ENCODE measurements at regions not wholly inside any gene's neighbourhood (a gene's known extent, or its start where the extent isn't known, plus 50 kb on each side); places are given as distances from the start of the nearest gene placed in this dataset.
A peak's percentile ranks its signal among the peaks of the same experiment; 100 is the strongest.
"Not testable (repeated sequence)": the region's sequence is repeated elsewhere in the genome, so short reads cannot be mapped to it uniquely, and the experiment has no call there.

DNA sequence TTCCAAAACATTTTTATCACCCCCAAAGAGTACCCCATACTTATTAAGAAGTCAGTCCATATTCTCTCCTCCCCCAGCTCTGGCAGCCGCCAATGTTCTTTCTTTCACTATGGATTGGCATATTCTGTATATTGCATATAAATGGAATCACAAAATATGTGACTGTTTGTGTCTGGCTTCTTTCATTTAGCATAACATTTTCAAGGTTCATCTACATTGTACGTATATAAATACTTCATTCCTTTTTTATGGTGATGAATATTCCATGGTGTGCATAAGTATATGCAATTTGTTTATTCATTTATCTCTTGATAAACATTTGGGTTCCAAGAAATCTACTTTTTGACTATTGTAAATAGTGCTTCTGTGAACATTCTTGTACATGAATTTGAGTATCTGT, 653.1 kb downstream of the XPNPEP1 start:
- in situ Hi-C loops (cut with MboI; ENCODE audit: low pct_unique_long_range_greater_than_20kb in 2 of 9, low sequenced_read_pairs in 9 of 9, unreplicated experiment in 9 of 9) = no loop called here
- no peak overlapping the region for H3K4me3 ChIP-seq
- ATAC-seq (replicated peaks in 6 of 8) = peak in 1 of 8 experiments; percentile 90
- no peak overlapping the region for H3K27ac ChIP-seq
- no peaks in the 10 kb centered on the region for H3K4me1 ChIP-seq (replicated peaks in 1 of 2)
- 0 to 94% (median 52%) methylated on average over 1 to 2 of the region's 2 CpGs; no CpG with 5 or more reads in 2 of the 10 experiments for WGBS, 10 experiments

DNA sequence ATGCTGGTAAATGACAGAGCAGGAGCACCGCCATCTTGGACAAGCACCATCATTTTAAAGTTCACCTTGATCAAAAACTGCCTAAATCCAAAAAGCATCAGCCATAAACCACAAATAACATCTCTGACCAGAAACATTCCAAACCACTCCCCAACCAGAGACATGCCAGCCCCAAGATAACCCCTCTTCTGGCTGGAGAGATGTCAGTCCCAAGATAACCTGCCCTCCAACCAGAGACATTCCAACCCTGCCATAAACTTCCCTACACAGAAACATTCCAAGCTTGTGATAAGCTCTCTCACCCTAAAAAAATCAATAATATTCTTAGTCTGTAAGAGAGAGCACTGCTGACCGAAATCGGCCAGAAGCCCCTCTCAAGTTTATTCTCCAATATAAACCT, 659.3 kb downstream of the XPNPEP1 start:
- ATAC-seq (replicated peaks in 6 of 8) = no peak
- 35 to 100% (median 94%) methylated on average over 2 to 3 of the region's 3 CpGs; no CpG with 5 or more reads in 2 of the 10 experiments for WGBS, 10 experiments
- no peak overlapping the region for H3K4me3 ChIP-seq
- H3K4me1 ChIP-seq (replicated peaks in 1 of 2) = peaks cover 0 to 3% of the 10 kb centered on the region in 2 donors
- in situ Hi-C loops (cut with MboI; ENCODE audit: low pct_unique_long_range_greater_than_20kb in 2 of 9, low sequenced_read_pairs in 9 of 9, unreplicated experiment in 9 of 9) = no loop called here
- no peak overlapping the region for H3K27ac ChIP-seq

DNA sequence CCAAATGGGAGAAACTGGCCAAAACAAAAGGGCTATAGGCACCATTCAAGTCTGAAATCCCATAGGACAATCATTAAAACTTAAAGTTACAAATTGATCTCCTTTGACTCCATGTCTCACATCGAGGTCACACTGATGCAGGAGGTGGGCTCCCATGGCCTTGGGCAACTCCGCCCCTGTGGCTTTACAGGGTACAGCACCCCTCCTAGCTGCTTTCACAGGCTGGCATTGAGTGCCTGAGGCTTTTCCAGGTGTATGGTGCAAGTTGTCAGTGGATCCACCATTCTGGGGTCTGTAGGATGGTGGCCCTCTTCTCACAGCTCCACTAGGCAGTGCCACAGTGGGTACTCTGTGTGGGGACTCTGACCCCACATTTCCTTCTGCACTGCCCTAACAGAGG, 662.1 kb downstream of the XPNPEP1 start:
- H3K4me3 ChIP-seq = no peak overlapping the region
- 29 to 80% (median 58%) methylated on average over 1 to 2 of the region's 2 CpGs; no CpG with 5 or more reads in 6 of the 10 experiments for WGBS, 10 experiments
- H3K27ac ChIP-seq = no peak overlapping the region
- no peak for ATAC-seq (replicated peaks in 6 of 8)
- H3K4me1 ChIP-seq (replicated peaks in 1 of 2) = peaks cover 0 to 3% of the 10 kb centered on the region in 2 donors
- in situ Hi-C loops (cut with MboI; ENCODE audit: low pct_unique_long_range_greater_than_20kb in 2 of 9, low sequenced_read_pairs in 9 of 9, unreplicated experiment in 9 of 9) = no loop called here

DNA sequence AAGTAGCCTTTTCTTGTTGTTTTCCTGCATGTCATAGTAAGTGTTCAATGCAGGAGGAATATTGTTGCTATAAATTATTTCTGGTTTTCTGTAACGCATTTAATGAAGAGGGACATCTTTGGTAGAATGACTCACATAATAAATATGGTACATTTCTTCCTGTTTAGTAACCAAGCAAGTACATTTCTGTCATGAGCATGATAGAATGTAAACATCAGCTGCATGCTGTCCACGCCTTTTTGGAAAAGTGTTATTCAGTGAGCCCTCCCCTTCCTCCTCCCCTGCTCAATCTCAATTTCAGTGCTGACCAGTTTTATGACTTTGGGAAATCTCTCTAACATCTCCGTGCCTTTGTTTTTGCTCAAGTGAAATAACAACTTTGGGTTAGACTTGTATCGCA, 664.0 kb downstream of the XPNPEP1 start:
- peak in 6 of 8 experiments; percentile 14 to 51 (median 19) for ATAC-seq (replicated peaks in 6 of 8)
- H3K4me3 ChIP-seq = no peak overlapping the region
- in situ Hi-C loops (cut with MboI; ENCODE audit: low pct_unique_long_range_greater_than_20kb in 2 of 9, low sequenced_read_pairs in 9 of 9, unreplicated experiment in 9 of 9) = no loop called here
- peaks cover 0 to 3% of the 10 kb centered on the region in 2 donors for H3K4me1 ChIP-seq (replicated peaks in 1 of 2)
- 19 to 100% (median 54%) methylated on average over 1 to 4 of the region's 4 CpGs for WGBS, 10 experiments
- no peak overlapping the region for H3K27ac ChIP-seq

DNA sequence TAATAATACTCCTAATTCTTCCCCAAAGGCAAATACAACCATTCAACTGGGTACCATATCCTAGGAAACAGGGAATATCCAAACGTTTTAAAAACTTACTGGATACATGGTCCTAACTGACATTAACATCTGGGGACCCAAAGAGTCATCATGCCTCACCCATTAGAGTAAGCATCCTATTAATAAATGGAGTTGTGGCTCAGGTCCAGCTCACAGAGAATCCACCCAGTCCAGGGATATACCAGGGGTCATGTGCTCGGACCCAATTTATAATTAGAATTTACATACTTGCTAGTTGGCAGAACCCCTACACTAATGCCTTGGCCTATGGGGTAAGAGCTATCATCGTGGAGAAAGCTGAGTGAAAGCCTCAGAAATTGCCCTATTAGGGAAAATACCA, 670.0 kb downstream of the XPNPEP1 start:
- no peak overlapping the region for H3K4me3 ChIP-seq
- H3K27ac ChIP-seq = no peak overlapping the region
- in situ Hi-C loops (cut with MboI; ENCODE audit: low pct_unique_long_range_greater_than_20kb in 2 of 9, low sequenced_read_pairs in 9 of 9, unreplicated experiment in 9 of 9) = no loop called here
- no peaks in the 10 kb centered on the region for H3K4me1 ChIP-seq (replicated peaks in 1 of 2)
- ATAC-seq (replicated peaks in 6 of 8) = no peak
- 11 to 80% (median 41%) methylated on average over 1 to 3 of the region's 3 CpGs; no CpG with 5 or more reads in 2 of the 10 experiments for WGBS, 10 experiments

DNA sequence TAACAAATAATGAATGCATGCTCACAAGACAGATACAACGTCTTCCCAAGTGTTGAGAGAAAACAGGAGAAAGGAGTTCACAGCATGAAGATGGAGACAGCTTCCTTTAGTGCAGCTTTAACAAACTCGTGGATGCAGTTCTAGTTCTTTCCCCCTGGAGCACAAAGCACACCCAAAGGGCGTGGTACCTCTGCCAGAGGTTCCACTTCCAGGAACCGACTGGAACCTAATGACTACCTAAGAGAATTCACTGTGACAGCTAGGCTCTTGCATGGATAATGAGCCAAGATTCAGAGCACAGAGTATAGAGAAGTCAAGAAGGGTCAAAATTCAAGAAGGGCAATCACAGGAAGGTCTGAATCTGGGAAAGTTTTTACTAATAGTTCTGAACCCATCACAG, 673.2 kb downstream of the XPNPEP1 start:
- Histone ChIP-seq H3K27ac (no peak overlapping the region), H3K4me1 (replicated peaks in 1 of 2) (no peaks in the 10 kb centered on the region), H3K4me3 (no peak overlapping the region)
- peak in 3 of 8 experiments; percentile 33 to 74 (median 34) for ATAC-seq (replicated peaks in 6 of 8)
- WGBS, 10 experiments = 0 to 95% (median 72%) methylated on average over 1 to 3 of the region's 4 CpGs
- in situ Hi-C loops (cut with MboI; ENCODE audit: low pct_unique_long_range_greater_than_20kb in 2 of 9, low sequenced_read_pairs in 9 of 9, unreplicated experiment in 9 of 9) = no loop called here

DNA sequence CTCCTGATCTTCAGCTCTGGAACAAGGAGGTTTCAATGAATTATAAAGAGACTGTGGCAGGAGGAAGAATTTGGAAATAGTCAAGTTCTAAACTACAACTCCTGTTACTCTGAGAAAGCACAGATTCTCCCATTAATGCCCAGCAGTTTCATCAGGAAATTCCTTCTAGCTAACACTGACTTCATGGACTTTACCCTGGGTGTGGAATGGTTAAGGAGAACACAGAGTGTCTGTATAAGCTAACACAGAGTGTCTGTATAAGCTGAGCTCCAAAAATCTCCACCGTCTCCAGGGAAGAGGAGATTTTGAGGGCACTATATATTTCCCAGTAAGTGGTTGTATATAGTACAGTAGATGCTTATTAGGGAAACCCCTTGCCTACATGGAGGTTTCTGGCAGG, 675.5 kb downstream of the XPNPEP1 start:
- ATAC-seq (replicated peaks in 6 of 8) = no peak
- Histone ChIP-seq H3K27ac (no peak overlapping the region), H3K4me1 (replicated peaks in 1 of 2) (no peaks in the 10 kb centered on the region), H3K4me3 (no peak overlapping the region)
- in situ Hi-C loops (cut with MboI; ENCODE audit: low pct_unique_long_range_greater_than_20kb in 2 of 9, low sequenced_read_pairs in 9 of 9, unreplicated experiment in 9 of 9) = no loop called here
- WGBS, 10 experiments = 18 to 83% (median 40%) methylated on average over 1 of the region's 1 CpG; no CpG with 5 or more reads in 5 of the 10 experiments

DNA sequence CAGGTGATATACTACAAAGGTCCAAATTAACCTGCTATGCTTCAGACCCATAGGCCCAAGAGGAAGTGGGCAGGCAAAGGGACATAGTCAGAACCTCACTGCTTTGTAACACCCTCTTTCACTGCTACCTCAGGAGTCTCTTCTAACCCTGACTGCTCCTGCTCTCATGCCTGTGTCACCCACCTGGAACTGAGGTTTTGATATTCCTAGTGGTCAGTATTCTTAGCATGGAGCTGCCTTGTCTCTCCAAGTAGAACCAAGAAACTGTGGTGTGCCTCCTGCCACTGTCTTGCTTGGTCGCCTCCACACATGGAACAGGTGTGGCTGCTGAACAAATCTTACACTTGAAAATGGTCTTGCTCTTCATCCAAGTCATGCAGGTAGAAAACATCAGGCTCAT, 677.5 kb downstream of the XPNPEP1 start:
- Histone ChIP-seq H3K4me3 (no peak overlapping the region), H3K4me1 (replicated peaks in 1 of 2) (no peaks in the 10 kb centered on the region), H3K27ac (no peak overlapping the region)
- WGBS, 10 experiments = 57 to 100% (median 100%) methylated on average over 1 of the region's 1 CpG; no CpG with 5 or more reads in 7 of the 10 experiments
- no peak for ATAC-seq (replicated peaks in 6 of 8)
- in situ Hi-C loops (cut with MboI; ENCODE audit: low pct_unique_long_range_greater_than_20kb in 2 of 9, low sequenced_read_pairs in 9 of 9, unreplicated experiment in 9 of 9) = no loop called here

DNA sequence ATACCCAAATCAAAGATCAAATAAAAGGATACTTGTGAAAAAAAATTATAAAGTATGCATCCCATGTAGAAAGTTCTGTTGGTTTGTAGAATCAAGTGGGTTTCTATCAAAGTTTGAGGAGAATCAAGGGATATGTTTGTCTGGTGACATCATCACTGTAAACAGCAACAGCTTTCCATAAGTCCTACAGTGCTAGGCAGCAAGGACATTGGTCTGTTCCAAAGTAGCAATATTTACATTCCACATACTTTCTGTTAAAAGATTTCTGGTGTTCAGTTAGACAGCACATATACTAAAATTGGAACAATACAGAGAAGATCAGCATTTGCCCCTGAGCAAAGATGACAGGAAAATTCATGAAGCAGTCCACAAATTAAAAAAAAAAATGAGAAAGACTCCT, 683.9 kb downstream of the XPNPEP1 start:
- Histone ChIP-seq H3K27ac (no peak overlapping the region), H3K4me1 (replicated peaks in 1 of 2) (peaks cover 0 to 6% of the 10 kb centered on the region in 2 donors), H3K4me3 (no peak overlapping the region)
- in situ Hi-C loops (cut with MboI; ENCODE audit: low pct_unique_long_range_greater_than_20kb in 2 of 9, low sequenced_read_pairs in 9 of 9, unreplicated experiment in 9 of 9) = no loop called here
- ATAC-seq (replicated peaks in 6 of 8) = peak in 2 of 8 experiments; percentile 21 to 74

DNA sequence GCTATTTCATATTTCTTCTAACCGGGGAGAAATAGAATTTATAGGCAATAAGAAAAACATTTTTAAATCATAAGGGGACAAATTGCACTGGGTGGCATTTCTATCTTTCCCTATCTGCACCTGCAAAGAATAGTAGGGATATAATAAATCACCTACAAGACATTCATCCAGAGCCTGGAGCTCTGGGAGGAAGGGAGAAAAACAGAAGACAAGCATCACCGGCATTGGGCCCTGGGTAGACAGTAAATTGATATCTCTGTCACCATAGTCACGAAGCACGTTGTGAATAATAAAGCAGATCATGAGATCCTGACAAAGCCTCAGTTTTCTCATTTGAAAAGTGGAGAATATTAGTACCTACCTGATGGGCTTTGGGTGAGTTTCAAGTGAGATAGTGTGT, 685.6 kb downstream of the XPNPEP1 start:
- 36 to 91% (median 61%) methylated on average over 1 to 4 of the region's 4 CpGs; no CpG with 5 or more reads in 3 of the 10 experiments for WGBS, 10 experiments
- peaks cover 0 to 6% of the 10 kb centered on the region in 2 donors for H3K4me1 ChIP-seq (replicated peaks in 1 of 2)
- in situ Hi-C loops (cut with MboI; ENCODE audit: low pct_unique_long_range_greater_than_20kb in 2 of 9, low sequenced_read_pairs in 9 of 9, unreplicated experiment in 9 of 9) = no loop called here
- ATAC-seq (replicated peaks in 6 of 8) = peak in 4 of 8 experiments; percentile 48 to 91 (median 75)
- H3K27ac ChIP-seq = no peak overlapping the region
- H3K4me3 ChIP-seq = no peak overlapping the region

DNA sequence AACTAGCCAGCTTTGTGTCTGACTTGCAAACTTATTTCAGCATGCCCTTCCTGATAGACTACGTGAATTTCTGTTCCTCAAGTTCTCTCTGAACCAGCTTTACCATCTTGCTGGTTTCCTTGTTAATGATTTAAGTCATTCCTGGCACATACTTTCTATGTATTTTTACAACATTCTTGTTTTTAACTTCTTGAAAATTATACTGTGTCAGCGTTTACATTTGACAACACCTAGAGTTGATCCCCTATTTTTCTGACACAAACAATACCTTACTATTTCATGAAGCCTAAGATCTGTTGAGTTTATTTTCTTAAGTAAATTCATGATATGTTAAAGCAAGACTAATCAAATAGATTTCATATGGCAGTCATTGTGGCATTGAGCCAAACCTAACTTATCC, 686.3 kb downstream of the XPNPEP1 start:
- in situ Hi-C loops (cut with MboI; ENCODE audit: low pct_unique_long_range_greater_than_20kb in 2 of 9, low sequenced_read_pairs in 9 of 9, unreplicated experiment in 9 of 9) = no loop called here
- 31 to 100% (median 94%) methylated on average over 1 to 2 of the region's 2 CpGs; no CpG with 5 or more reads in 1 of the 10 experiments for WGBS, 10 experiments
- ATAC-seq (replicated peaks in 6 of 8) = no peak

DNA sequence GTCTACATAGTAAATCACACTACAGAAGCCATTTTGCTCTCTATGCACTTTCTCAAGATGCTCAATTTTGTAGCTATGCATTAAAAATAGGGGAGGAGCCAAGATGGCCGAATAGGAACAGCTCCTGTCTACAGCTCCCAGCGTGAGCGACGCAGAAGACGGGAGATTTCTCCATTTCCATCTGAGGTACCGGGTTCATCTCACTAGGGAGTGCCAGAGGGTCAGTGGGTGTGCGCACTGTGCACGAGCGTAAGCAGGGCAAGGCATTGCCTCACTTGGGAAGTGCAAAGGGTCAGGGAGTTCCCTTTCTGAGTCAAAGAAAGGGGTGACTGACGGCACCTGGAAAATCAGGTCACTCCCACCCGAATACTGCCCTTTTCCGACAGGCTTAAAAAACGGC, 699.8 kb downstream of the XPNPEP1 start:
- ATAC-seq (replicated peaks in 6 of 8); H3K27ac ChIP-seq; H3K4me1 ChIP-seq (replicated peaks in 1 of 2); H3K4me3 ChIP-seq; in situ Hi-C loops (cut with MboI; ENCODE audit: low pct_unique_long_range_greater_than_20kb in 2 of 9, low sequenced_read_pairs in 9 of 9, unreplicated experiment in 9 of 9): not testable (repeated sequence)
- 54 to 88% (median 83%) methylated on average over 4 to 6 of the region's 13 CpGs; no CpG with 5 or more reads in 6 of the 10 experiments for WGBS, 10 experiments

More for the DNA sequence above, 686.3 kb downstream of the XPNPEP1 start:
- Histone ChIP-seq H3K27ac (no peak overlapping the region), H3K4me1 (replicated peaks in 1 of 2) (peaks cover 0 to 6% of the 10 kb centered on the region in 2 donors), H3K4me3 (no peak overlapping the region)

DNA sequence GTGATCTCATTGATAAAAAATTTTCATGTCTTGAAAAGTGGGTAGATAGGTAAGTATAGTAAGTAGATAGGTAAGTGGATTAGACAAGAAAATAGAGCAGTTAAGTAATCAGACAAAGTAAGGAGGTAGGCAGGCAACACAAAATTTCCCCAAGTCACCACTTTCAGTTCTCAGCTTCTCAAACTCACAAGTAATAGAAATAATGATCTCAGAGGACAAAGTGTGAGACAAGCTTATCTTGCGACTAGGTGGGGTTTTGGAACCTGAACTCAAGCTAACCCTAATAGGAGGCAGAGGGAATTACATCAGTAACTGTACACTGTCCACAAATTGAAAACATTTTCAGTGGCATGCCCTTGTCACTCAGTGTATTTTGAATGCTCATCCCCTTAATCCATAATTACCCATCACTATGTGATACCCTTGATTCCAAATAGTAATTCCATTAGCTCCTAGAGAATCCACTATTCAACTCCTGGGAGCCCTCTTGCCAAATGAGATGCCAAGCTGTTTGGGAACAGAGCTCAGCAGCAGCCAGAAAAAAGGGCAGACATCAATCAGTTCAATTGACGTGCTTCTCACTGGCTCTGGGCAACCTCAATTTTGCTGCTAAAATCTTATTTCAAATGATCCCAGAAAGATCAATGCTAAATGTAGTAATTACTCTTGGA, 703.2 kb downstream of the XPNPEP1 start:
- Histone ChIP-seq H3K4me3 (no peak overlapping the region), H3K4me1 (replicated peaks in 1 of 2) (no peaks in the 10 kb centered on the region), H3K27ac (no peak overlapping the region)
- WGBS, 10 experiments = 40 to 100% (median 100%) methylated on average over 1 to 2 of the region's 2 CpGs; no CpG with 5 or more reads in 1 of the 10 experiments
- no peak for ATAC-seq (replicated peaks in 6 of 8)
- in situ Hi-C loops (cut with MboI; ENCODE audit: low pct_unique_long_range_greater_than_20kb in 2 of 9, low sequenced_read_pairs in 9 of 9, unreplicated experiment in 9 of 9) = no loop called here

DNA sequence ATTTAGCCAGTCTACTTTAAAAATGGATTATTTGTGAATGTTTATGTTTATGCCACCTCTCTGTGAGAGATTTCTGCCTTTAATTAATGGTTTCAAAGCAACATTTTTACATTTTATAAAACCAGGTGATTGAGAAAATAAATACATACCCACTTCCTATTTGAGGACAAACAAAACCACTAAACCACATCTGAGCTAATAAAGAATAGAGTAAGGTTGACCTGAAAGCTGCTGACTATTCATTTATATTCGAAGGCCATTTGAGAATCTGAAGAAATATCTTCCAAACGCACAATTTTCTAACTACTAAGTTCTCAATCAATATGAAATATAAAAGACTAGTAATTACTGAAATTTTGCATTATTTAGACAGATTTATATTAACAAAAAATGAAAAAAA, 705.1 kb downstream of the XPNPEP1 start:
- ATAC-seq (replicated peaks in 6 of 8) = no peak
- H3K4me3 ChIP-seq = no peak overlapping the region
- WGBS, 10 experiments = 0 to 100% (median 80%) methylated on average over 1 to 2 of the region's 2 CpGs; no CpG with 5 or more reads in 3 of the 10 experiments
- in situ Hi-C loops (cut with MboI; ENCODE audit: low pct_unique_long_range_greater_than_20kb in 2 of 9, low sequenced_read_pairs in 9 of 9, unreplicated experiment in 9 of 9) = no loop called here
- no peaks in the 10 kb centered on the region for H3K4me1 ChIP-seq (replicated peaks in 1 of 2)
- H3K27ac ChIP-seq = no peak overlapping the region
